HG02870 (cell line): ENCODE measurements at regions not wholly inside any gene's neighbourhood (a gene's known extent, or its start where the extent isn't known, plus 50 kb on each side); places are given as distances from the start of the nearest gene placed in this dataset.

Experiments used
- ATAC-seq: cut with Tn5 transposase; IDR thresholded peaks from one replicate; pipeline ENCODE4 v1.9.1; 2021; ENCODE audit warnings: mild to moderate bottlenecking, moderate library complexity; ENCODE audit not compliant: unreplicated experiment

DNA sequence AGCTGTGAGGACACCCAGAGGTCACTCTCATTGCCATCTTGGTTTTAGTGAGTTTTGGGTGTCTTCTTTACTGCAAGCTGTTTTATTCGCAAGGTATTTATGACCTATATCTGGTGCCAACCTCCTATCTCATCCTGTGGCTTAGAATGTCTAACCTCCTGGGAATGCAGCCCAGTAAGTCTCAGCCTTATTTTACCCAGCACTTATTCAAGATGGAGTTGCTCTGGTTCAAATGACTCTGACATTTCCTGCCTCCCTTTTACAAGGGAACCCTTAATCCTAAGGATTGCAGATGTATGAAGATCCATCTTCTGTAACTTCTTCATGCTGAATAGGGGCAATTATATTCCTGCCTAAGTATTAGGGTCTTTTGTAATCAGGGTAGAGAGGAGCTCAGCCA is 708.0 kb downstream of the TMEM182 start:
- no peak for ATAC-seq

DNA sequence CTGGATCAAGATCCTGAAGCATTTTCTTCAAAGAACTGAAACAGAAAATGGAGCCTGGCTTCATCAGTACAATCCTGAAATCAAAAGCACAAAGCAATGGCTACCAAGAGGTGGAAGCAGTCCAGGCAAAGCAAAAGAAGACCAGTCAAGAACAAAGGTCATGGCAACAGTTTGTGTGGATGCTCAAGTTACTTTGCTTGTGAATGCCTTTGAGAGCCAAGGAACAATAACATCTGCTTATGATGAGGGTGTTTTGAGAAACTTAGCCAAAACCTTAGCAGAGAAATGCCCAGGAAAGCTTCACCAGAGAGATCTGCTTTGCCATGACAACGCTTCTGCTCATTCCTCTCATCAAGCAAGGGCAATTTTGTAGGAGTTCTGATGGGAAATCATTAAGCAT is 723.1 kb downstream of the TMEM182 start:
- no peak for ATAC-seq

DNA sequence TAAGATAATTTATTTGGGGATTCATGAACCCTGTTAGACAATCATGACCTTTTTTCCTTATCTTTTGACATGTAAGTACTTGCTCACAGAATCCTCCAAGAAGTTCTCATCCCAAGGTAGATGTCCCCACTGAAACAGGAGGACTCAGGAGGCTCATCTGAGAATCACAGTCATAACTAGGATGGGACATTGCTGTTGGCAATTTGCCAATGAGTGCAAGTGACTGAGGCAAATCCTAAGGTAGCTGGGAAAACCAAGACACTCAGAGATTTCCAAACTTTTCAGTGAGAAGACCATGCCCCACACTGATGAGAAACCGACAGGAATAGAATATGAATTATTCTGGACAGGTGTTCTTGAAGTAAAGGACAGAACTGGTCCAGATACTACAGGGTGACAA is 735.0 kb downstream of the TMEM182 start:
- no peak for ATAC-seq

DNA sequence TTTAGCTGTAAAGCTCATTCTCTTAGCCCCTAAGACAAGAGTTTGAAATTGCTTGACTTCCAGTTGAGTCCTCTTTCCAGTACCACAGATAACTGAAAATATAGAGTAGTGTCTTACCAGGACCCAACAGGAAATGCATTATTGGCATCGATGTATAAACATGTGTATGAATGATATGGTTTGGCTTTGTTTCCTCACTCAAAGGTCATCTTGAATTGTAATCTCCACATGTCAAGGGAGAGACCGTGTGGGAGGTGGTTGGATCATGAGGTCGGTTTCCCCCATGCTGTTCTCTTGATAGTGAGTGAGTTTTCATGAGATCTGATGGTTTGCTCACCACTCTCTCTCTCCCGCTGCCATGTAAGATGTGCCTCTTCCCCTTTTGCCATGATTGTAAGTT is 745.0 kb downstream of the TMEM182 start:
- ATAC-seq, result no peak

DNA sequence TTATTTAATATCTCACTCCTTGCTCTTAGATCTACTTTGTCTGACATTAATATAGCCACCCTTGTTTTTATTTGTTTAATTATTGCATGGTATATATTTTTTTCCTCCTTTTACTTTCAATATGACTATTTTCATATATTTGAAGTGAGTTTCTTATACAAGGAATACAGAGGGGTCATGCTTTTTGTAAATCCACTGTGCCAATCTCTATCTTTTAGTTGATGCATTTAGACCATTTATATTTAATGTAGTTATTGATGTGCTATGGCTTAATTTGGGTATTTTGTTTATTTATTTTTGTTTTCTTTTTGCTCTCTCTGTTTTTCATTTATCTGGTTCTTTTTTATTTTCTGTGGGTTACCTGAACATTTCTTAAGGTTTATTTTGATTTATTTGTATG is 750.6 kb downstream of the TMEM182 start:
- no peak for ATAC-seq

DNA sequence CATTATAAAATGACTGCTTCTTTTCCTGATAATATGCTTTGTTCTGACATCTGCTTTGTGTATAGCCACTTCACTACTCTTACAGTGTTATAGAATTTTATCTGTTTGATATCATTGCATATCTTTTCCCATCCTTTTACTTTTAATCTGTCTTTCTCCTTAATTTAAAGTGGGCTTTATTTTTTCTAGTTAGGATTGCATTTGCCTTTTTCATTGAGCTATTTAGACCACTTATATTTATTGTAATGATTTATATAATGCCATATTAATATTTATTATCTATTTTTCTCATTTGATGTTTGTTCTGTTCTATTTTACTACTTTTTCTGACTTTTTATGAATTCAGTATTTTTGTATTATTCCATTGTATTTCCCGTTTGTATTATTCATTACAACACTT is 758.7 kb downstream of the TMEM182 start:
- ATAC-seq, result no peak

DNA sequence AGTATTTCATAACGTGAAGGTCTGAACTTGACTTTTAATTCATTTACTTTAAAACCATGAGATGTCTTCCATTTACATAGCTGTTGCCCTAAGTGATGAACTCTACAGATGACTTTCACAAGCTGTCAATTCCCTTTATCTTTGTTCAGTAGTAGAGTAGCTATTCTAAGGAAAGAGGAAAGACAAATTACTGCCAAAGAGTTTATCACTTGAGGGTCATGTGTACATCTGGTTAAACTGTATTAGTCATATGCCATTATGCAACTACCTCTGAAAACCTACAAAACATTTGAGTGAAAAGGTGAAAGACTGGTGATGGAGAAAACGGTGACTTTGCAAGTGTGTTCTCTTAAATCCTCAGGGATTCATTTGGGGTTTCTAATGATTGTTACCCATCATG is 763.9 kb downstream of the TMEM182 start:
- no peak for ATAC-seq

DNA sequence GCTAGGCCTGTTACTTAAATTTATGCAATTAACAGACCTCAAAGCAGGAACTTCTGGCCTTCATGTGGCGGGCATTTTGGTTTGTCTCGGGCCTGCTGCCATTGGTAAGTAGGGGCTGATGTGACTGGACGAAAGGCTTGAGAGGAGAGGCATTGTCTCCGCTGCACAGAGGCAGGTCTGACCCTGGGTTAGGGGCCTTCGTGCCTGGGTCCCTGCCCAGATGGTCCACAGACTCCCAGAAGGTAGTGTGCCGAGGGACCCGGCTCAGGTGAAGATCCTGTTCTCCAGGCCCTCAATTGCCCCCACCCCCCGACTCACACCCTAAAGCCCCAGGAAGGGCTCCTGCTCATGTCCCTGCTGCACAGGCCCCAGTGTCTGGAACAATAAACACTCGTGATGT is 764.9 kb downstream of the TMEM182 start:
- ATAC-seq, result no peak

DNA sequence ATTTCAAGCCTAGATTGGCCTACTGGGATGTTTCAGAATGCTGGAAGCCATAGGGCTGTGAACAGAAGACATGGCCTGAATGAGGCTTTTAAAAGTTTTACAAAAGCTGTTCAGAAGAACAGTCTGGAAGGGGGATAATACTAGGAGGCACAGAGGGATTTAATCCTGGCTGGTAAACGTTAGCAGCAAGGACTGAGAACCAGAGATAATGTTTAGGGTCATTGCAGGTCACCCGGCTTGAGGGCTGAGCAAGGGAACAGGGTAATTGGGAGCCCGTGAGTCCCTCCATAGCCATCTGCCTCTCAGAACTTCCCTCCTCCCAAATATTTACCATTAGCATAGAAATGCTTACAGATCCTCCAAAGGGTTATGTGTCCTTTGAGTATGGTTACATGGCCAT is 765.4 kb downstream of the TMEM182 start:
- no peak for ATAC-seq

DNA sequence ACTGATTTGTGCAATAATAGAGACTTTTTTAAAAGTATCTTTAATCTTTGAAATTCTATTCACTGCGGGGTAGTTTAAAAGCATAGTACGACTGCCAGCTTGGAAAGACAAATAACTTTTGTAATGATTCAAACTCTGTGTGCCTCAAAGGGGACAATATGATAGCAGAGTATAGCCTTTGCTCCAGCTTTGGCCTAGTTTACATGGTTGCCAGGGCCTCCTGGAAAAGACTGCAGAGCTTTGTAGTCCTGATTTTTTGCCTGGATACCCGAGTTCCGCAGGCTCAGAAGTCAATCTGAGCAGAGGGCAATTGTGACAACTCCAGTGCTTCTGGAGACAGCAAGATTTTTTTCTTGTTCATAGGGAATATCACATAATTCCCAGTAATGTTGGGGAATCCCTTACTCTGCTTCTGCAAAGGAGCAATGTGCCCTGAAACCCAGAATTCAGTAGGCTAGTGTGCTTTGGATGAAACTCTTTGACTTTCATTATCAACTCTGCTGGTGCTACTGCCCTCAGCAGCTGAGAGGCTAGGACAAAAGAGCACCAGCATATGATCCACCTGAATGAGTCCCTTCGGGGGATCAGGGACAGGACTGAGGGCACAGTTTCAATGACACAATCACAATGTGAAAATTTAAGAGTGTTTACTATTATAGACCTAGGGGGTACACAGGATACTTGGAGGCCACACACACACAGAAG is 768.1 kb downstream of the TMEM182 start:
- no peak for ATAC-seq

DNA sequence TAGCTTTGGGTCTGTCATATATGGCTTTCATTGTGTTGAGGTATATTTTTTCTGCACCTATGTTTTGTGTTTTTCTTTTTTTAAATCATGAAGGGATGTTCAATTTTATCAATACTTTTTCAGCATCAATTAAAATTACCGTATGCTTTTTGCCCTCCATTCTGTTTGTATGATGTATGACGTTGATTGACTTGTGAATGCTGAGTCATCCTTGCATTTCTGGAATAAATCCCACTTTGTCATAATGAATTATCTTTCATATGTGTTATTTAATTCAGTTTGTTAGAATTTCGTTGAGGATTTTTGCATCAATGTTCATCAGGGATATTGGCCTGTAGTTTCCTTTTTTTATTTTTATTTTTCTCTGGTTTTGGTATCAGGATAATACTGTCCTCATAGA is 790.9 kb downstream of the TMEM182 start:
- no peak for ATAC-seq

DNA sequence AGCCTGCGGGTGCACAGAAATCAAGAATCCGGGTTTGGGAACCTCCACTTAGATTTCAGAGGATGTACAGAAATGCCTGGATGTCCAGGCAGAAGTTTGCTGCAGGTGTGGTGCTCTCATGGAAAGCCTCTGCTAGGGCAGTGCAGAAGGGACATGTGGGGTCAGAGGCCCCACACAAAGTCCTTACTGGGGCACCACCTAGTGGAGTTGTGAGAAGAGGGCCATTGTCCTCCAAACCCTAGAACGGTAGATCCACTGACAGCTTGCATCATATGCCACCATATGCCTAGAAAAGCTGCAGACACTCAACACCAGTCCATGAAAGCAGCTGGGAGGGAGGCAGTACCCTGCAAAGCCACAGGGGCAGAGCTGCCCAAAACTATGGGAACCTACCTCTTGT is 833.0 kb downstream of the TMEM182 start:
- ATAC-seq, result no peak

DNA sequence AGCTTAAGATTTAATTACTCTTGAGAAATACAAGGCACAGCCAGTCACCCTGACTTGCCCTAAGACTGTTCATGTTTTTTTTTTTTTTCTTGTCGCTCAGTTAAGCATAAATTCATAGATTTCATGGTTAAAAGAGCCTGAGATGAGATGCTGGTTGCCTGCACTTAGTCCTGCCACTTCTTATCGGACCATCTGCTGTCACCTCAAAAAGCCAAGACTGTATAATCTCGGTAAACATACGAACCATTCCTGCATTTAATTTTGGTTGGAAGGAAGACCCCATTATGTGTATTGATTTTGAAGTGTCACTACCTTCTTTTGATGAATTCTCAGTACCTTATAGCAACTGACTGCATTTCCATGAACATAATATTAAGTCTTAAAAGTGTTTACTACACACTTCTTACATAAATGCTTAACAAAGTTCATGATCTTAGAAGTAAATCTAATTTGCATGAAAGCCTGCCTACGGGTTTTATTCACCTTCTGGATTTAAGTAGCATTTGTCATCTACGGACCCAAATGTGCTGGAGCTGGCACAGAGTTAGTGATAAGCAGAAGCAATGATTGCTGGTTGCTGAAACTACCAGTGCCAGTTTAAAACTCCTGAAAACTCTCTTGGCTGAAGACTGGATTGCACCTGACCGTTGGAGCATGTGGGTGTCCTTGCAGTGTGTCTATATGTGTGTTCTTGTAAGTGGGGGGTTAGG is 843.4 kb downstream of the TMEM182 start:
- ATAC-seq, result no peak

DNA sequence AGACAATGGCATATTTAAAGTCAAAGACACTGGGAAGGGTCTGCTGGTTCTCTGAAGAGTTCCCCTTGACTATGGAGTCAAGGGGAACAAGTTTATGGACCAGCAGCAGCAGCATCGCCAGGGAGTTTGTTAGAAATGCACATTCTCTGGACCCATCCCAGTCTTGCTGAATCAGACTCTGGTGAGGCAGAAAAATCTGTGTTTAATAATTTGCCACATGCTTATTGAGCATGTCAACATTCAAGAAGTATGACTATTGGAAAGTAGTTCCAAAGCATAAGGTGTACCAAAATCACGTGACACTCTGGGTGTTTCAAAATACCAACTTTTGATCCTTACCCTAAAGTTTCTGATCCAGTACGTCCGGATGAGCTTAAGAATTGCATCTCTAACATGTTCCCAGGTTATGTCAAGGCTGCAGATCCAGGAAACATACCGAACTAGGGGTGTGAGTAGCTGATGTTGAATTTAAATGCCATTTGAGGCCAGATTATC is 853.8 kb downstream of the TMEM182 start:
- no peak for ATAC-seq

DNA sequence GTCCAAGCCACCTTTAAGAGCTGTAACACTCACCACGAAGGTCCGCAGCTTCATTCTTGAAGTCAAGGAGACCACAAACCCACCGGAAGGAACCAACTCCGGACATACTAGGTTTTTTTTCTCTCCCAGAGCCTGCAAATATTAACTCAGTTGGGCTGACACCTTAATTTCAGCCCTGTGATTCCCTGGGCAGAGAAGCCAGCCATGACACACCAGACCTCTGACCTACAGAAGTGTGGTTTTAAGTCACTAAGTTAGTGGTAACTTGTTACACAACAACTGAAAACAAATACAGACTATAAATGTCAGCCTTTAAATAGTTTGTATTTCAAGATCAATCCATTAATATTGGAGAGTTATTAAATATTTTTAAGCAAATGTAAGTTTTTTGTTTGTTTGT is 855.1 kb downstream of the TMEM182 start:
- ATAC-seq, result no peak

DNA sequence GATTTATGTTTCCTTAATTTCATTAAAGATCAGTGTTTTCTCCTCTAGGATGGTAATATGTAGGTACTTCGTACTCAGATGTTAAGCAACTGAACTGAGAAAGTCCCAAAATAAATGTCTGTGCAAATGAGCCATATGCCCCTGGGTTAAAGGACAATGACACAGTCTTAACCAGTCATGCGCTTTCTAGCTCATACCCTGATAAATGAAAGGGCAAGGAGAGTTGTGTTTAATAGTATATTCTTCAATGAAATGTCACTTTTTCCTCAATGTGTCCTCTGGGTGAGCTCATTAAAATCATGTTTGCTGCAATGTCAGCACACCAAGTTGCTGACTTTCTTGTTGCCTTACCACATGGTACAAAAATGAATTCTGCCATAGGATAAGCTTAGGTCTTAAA is 856.3 kb downstream of the TMEM182 start:
- no peak for ATAC-seq

DNA sequence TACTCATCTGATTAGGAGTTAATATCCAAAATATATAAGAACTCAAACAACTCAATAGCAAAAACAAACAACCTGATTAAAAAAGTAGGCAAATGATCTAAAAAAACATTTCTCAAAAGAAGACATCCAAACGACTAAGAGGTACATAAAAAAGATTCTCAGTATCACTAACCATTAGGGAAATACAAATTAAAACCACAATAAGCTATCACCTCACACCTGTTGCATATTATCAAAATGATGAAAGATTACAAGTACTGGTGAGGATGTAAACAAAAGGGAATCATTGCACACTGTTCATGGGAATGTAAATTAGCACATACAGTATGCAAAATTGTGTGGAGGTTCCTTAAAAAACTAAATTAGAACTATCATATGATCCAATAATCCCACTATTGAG is 865.5 kb downstream of the TMEM182 start:
- ATAC-seq, result no peak

DNA sequence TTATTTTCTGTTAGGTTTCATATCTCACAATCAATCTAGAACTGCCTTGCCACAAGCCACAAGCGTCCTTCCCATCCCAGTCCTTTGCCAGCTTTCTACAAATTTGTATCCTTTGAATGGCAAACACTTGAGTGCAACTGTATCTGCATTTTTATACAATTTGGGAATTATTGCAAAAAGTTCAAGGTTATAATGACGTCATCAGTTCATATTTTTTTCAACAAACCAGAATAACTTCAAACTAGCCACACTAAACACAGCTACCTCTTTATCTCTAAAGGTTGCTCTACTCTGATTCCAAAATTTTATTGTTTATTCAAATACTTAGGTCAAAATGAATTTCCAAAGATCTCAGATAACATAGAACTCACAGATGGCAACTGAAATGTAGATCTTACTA is 877.1 kb downstream of the TMEM182 start:
- ATAC-seq, result no peak

DNA sequence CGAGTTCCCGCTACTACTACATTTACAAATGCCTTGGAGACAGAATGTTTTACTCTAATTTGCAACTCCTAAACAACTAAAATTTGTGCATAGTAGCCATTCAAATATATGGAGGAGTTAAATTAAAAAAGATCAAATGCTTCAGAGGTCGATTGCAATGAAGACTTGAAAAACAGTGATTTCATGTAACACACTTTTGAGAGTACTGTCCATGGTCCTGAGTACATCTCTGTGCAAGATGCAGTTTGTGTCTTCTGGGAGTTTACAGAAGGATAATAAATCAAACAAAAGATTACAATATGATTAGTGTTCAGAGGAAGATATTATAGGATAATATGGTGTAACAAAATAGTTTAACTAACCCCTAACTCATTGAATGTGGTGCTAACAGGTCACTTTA is 894.7 kb downstream of the TMEM182 start:
- ATAC-seq, result no peak

DNA sequence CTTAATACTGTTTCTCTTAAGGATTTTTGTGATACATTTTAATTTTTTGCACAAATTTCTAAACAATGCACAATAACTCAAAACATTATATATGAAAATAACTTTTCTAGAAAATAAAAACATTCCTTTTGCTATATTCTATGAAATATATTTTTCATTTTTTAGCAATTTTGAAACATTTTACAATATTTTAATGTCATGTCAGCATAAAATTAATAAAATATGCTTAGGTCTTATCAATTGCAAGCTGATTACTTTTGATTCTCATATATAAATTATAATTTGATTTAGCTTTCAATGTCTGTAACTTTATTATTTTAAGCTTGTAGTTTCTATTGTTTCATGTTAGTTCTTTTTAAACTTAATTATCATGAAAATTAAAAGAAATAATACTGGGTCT is 898.7 kb downstream of the TMEM182 start:
- ATAC-seq, result no peak

DNA sequence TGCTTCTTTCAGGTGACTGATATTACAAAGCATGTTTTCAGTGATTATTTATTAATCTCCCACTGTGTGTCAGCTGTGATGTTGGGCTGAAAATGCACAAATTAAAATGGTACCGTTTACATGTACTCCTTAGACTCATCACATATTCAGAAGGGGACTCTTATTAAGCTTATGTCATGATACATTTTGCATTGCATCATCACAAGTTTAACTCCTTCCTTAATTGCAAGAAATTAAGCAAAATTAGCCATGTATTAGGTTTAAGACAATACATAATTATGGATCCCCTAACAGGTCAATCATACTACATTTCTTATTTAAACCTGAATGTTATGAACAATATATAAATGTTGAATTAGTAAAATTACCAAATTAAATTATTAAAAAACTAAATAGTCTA is 899.1 kb downstream of the TMEM182 start:
- no peak for ATAC-seq

DNA sequence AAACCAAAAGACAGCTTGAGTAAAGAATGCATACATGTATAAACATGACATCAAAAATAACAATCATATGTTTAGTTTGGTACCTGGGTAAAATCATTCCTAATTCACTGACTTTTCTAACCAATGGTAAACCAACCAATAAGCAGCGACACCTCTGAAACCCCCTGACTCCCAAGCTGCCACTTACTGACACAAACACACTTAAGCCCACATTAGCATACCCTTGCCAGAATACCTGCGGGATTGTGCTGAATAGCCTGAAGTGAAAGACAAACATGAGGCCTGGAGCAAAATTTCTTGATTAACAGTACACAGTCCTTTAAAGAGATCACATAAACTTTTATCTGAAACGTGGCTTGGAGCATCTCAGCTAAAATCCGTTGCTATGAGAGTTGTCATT is 902.9 kb downstream of the TMEM182 start:
- no peak for ATAC-seq
